ENCODE measurements at regions not wholly inside any gene's neighbourhood (a gene's known extent, or its start where the extent isn't known, plus 50 kb on each side); places are given as distances from the start of the nearest gene placed in this dataset.

GRCh38 chr2:204234879-204235278 lies 298.3 kb downstream of the ICOS start:
- Mint-ChIP-seq H3K9me3 (no peaks in the 10 kb centered on the region), H3K36me3 (ENCODE audit: low read depth) (no peaks in the 10 kb centered on the region), H3K27ac (no peak overlapping the region), H3K4me3 (no peak overlapping the region), H3K27me3 (ENCODE audit: low read depth) (peaks cover 9% of the 10 kb centered on the region), H3K4me1 (no peaks in the 10 kb centered on the region)
- TF ChIP-seq, protein P1, sequence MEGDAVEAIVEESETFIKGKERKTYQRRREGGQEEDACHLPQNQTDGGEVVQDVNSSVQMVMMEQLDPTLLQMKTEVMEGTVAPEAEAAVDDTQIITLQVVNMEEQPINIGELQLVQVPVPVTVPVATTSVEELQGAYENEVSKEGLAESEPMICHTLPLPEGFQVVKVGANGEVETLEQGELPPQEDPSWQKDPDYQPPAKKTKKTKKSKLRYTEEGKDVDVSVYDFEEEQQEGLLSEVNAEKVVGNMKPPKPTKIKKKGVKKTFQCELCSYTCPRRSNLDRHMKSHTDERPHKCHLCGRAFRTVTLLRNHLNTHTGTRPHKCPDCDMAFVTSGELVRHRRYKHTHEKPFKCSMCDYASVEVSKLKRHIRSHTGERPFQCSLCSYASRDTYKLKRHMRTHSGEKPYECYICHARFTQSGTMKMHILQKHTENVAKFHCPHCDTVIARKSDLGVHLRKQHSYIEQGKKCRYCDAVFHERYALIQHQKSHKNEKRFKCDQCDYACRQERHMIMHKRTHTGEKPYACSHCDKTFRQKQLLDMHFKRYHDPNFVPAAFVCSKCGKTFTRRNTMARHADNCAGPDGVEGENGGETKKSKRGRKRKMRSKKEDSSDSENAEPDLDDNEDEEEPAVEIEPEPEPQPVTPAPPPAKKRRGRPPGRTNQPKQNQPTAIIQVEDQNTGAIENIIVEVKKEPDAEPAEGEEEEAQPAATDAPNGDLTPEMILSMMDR (IDR thresholded peaks at IDR 0.05; ENCODE audit: unreplicated experiment in 3 of 3): no peak

- Mint-ChIP-seq H3K27ac (no peak overlapping the region), H3K36me3 (ENCODE audit: low read depth) (no peaks in the 10 kb centered on the region), H3K4me3 (no peak overlapping the region), H3K27me3 (ENCODE audit: low read depth) (no peaks in the 10 kb centered on the region), H3K9me3 (no peaks in the 10 kb centered on the region), H3K4me1 (no peaks in the 10 kb centered on the region)
- TF ChIP-seq, protein P1 (IDR thresholded peaks at IDR 0.05; ENCODE audit: unreplicated experiment in 3 of 3): no peak
Observed at GRCh38 chr2:204237416-204237815, 300.9 kb downstream of the ICOS start.

- no peaks in the 10 kb centered on the region for H3K36me3 Mint-ChIP-seq (ENCODE audit: low read depth)
- peaks cover 4% of the 10 kb centered on the region for H3K9me3 Mint-ChIP-seq
- TF ChIP-seq, protein P1 (IDR thresholded peaks at IDR 0.05; ENCODE audit: unreplicated experiment in 3 of 3): no peak
- H3K27ac Mint-ChIP-seq: no peak overlapping the region
- H3K4me3 Mint-ChIP-seq: no peak overlapping the region
- H3K27me3 Mint-ChIP-seq (ENCODE audit: low read depth): peaks cover 3% of the 10 kb centered on the region
- H3K4me1 Mint-ChIP-seq: no peaks in the 10 kb centered on the region
Observed at GRCh38 chr2:204239411-204240165, 303.0 kb downstream of the ICOS start.

DNA sequence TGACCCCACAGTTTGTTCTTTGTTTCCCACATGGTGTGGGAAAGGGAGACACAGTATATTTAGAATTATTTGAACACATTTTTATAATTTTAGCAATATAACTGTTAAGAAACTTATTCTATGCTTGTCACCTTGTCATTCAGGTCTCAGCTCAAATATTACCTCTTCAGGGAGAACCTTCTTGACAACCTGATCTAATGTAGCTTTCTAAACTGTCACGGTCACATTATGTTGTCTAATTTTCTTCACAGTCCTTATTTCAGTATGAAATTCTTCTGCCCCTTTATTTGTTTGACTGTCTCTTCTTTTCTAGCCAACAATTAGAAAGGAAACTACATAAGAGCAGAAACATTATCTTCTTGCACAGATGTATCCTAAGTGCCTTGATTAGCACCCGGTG lies 304.3 kb upstream of the PARD3B start:
- no peak overlapping the region for H3K27ac Mint-ChIP-seq
- H3K4me1 Mint-ChIP-seq: no peaks in the 10 kb centered on the region
- TF ChIP-seq, protein P1 (IDR thresholded peaks at IDR 0.05; ENCODE audit: unreplicated experiment in 3 of 3): no peak
- no peaks in the 10 kb centered on the region for H3K36me3 Mint-ChIP-seq (ENCODE audit: low read depth)
- H3K4me3 Mint-ChIP-seq: no peak overlapping the region
- peaks cover 3% of the 10 kb centered on the region for H3K27me3 Mint-ChIP-seq (ENCODE audit: low read depth)
- peaks cover 4% of the 10 kb centered on the region for H3K9me3 Mint-ChIP-seq

DNA sequence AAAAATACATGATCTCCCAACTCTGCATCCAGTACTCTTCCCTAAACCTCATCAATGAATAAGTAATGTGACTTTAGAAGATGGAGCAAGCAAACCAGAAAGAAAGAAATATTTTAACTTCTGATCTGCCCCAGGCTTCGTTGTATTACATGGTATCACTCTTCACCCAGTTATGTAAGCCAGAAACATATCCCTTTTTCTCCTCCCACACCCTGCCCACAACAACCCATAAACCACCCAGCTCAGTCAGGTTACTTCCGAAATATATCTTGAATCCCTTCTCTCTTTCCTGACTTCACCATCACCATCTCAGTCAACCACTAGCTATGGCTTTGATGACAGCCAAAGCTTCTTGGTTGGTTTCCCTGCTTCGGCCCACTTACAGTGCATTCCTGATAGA lies 295.8 kb upstream of the PARD3B start:
- Mint-ChIP-seq H3K27me3 (ENCODE audit: low read depth) (no peaks in the 10 kb centered on the region), H3K27ac (no peak overlapping the region), H3K4me1 (peaks cover 4% of the 10 kb centered on the region), H3K36me3 (ENCODE audit: low read depth) (no peaks in the 10 kb centered on the region), H3K9me3 (no peaks in the 10 kb centered on the region), H3K4me3 (no peak overlapping the region)
- TF ChIP-seq, protein P1 (IDR thresholded peaks at IDR 0.05; ENCODE audit: unreplicated experiment in 3 of 3): no peak

DNA sequence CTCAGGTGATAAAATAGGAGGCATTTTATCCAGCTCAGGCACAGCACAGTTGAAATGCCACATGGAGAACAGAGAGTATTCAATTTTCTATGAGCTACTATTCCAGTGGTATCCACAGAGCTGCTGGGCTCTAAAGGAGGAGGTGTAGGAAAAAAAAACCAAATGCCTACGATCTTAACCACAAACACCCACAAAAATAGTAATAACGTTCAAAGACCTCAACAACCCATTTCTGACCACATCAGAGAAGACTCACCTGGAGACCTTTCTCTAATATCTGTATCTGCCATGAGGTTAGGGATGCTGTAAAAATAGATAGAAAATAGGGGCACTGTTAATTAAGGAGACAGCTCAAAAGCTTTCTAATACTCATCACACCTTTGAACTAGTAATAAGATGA lies 294.6 kb upstream of the PARD3B start:
- Mint-ChIP-seq H3K4me1 (peaks cover 15% of the 10 kb centered on the region), H3K9me3 (no peaks in the 10 kb centered on the region), H3K27ac (no peak overlapping the region), H3K4me3 (no peak overlapping the region), H3K36me3 (ENCODE audit: low read depth) (no peaks in the 10 kb centered on the region), H3K27me3 (ENCODE audit: low read depth) (no peaks in the 10 kb centered on the region)
- TF ChIP-seq, protein P1 (IDR thresholded peaks at IDR 0.05; ENCODE audit: unreplicated experiment in 3 of 3): no peak

All from nephron (organoid).